Fibroblast of mammary gland (primary cell): ENCODE measurements at regions not wholly inside any gene's neighbourhood (a gene's known extent, or its start where the extent isn't known, plus 50 kb on each side); places are given as distances from the start of the nearest gene placed in this dataset.
A peak's percentile ranks its signal among the peaks of the same experiment; 100 is the strongest.

Experiments
- DNase-seq: peaks from one replicate; pipeline ENCODE4 v3.0.0-alpha.2; 2010; ENCODE audit warnings: low read depth
- H3K4me3 ChIP-seq: 2 replicates; pipeline ENCODE4 v1.5.1; 2011; ENCODE audit warnings: low read depth, mild to moderate bottlenecking, low read length, moderate library complexity; ENCODE audit not compliant: control insufficient read depth
- CTCF ChIP-seq: conservative IDR thresholded peaks from 2 replicates; pipeline ENCODE4 v1.5.1; 2011; ENCODE audit warnings: low read depth, low read length, inconsistent platforms; ENCODE audit not compliant: control insufficient read depth, insufficient read depth

GRCh38 chr3:161598639-161599038 lies 102.0 kb downstream of the OTOL1 start:
- no peak for DNase-seq
- no peak overlapping the region for H3K4me3 ChIP-seq
- TF ChIP-seq CTCF, result no peak

- no peak for TF ChIP-seq CTCF
- no peak for DNase-seq
- H3K4me3 ChIP-seq, result no peak overlapping the region
Measured at GRCh38 chr3:161599697-161600096, 103.1 kb downstream of the OTOL1 start.

- no peak for TF ChIP-seq CTCF
- peak; percentile 72 for DNase-seq
Measured at GRCh38 chr3:161600173-161600572, 103.6 kb downstream of the OTOL1 start.

GRCh38 chr3:161602475-161602874 lies 105.9 kb downstream of the OTOL1 start:
- TF ChIP-seq CTCF, result no peak
- DNase-seq, result peak; percentile 70
- H3K4me3 ChIP-seq, result no peak overlapping the region

More at GRCh38 chr3:161600173-161600572, 103.6 kb downstream of the OTOL1 start:
- H3K4me3 ChIP-seq, result no peak overlapping the region

GRCh38 chr3:161602918-161603317 lies 106.3 kb downstream of the OTOL1 start:
- H3K4me3 ChIP-seq, result no peak overlapping the region
- DNase-seq, result no peak
- no peak for TF ChIP-seq CTCF

GRCh38 chr3:161607056-161607455 lies 110.4 kb downstream of the OTOL1 start:
- peak; percentile 69 for DNase-seq
- no peak overlapping the region for H3K4me3 ChIP-seq
- TF ChIP-seq CTCF, result no peak

GRCh38 chr3:161619351-161619750 lies 122.7 kb downstream of the OTOL1 start:
- no peak overlapping the region for H3K4me3 ChIP-seq
- no peak for TF ChIP-seq CTCF
- no peak for DNase-seq
